Central memory CD8-positive, alpha-beta T cell (primary cell): ENCODE measurements at regions not wholly inside any gene's neighbourhood (a gene's known extent, or its start where the extent isn't known, plus 50 kb on each side); places are given as distances from the start of the nearest gene placed in this dataset.

ENCODE experiments used
- ATAC-seq: fragments of 150-1000 bp; cut with Tn5 transposase; replicated peaks from 2 replicates; pipeline ENCODE4 v1.10.0; 2022; ENCODE audit warnings: mild to moderate bottlenecking, moderate FRiP score, moderate number of reproducible peaks; ENCODE audit not compliant: poor library complexity, severe bottlenecking; ENCODE audit errors: extremely low read depth
- DNase-seq, 2 donors: peaks; one replicate each; pipeline ENCODE4 v3.0.0; 2021; ENCODE audit warnings: low spot score in 2 of 2
- H3K27ac Mint-ChIP-seq: one replicate; pipeline ENCODE4 v1.8.0; 2022; ENCODE audit warnings: low read depth, mild to moderate bottlenecking, moderate library complexity, mixed read lengths
- H3K27me3 Mint-ChIP-seq: one replicate; pipeline ENCODE4 v1.8.0; 2022; ENCODE audit warnings: mixed read lengths
- H3K36me3 Mint-ChIP-seq: one replicate; pipeline ENCODE4 v1.8.0; 2022; ENCODE audit warnings: mild to moderate bottlenecking, moderate library complexity, mixed read lengths; ENCODE audit not compliant: insufficient read depth
- H3K4me1 Mint-ChIP-seq: one replicate; pipeline ENCODE4 v1.8.0; 2022; ENCODE audit warnings: mixed read lengths
- H3K4me3 Mint-ChIP-seq: one replicate; pipeline ENCODE4 v1.8.0; 2022; ENCODE audit warnings: mild to moderate bottlenecking, moderate library complexity, mixed read lengths
- H3K9me3 Mint-ChIP-seq: one replicate; pipeline ENCODE4 v1.8.0; 2022; ENCODE audit warnings: mixed read lengths

DNA sequence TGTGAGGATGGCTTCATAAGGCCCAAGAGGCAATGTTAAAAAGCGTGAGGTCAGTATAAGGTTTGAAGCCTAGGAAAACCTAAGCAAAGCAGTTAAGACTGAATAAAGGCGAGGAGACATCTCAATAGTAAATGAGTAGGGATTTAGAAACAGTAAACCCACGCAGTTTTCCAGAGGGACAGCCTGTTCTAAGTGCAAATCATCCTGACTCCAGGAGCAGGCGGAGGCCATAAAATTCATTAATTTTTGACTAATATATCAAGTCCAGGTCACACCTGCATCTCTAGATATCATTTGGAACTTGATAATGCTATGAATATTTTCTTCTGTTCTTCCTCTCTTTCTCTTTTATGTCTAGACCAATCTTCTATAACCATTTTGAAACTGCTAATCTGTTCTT lies 597.0 kb upstream of the RGS18 start:
- Mint-ChIP-seq H3K27ac (no peak overlapping the region), H3K4me3 (no peak overlapping the region), H3K4me1 (no peaks in the 10 kb centered on the region), H3K36me3 (no peaks in the 10 kb centered on the region), H3K9me3 (peaks cover 17% of the 10 kb centered on the region), H3K27me3 (no peaks in the 10 kb centered on the region)
- no peak for ATAC-seq
- DNase-seq: no peak

DNA sequence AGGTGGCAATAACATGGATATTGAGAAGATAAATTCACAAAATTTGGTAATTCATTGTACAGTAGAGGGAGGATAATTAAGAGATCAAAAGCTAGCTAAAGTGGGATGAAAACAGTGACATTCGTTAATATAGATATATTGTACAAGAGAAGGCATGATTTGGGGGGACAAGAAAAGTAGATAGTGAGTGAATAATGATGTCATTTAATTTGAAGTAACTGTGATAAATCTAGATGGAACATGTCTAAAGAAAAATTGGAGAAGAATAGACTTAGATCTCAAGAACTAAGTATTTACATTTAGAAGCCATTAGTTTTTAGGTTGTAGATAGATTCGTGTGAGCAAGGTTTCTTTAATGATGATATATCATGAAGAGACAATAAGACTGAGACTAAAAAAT lies 594.0 kb upstream of the RGS18 start:
- no peak for ATAC-seq
- H3K36me3 Mint-ChIP-seq: no peaks in the 10 kb centered on the region
- H3K4me1 Mint-ChIP-seq: no peaks in the 10 kb centered on the region
- peaks cover 15% of the 10 kb centered on the region for H3K9me3 Mint-ChIP-seq
- no peak overlapping the region for H3K27ac Mint-ChIP-seq
- H3K4me3 Mint-ChIP-seq: no peak overlapping the region
- H3K27me3 Mint-ChIP-seq: no peaks in the 10 kb centered on the region
- no peak for DNase-seq

DNA sequence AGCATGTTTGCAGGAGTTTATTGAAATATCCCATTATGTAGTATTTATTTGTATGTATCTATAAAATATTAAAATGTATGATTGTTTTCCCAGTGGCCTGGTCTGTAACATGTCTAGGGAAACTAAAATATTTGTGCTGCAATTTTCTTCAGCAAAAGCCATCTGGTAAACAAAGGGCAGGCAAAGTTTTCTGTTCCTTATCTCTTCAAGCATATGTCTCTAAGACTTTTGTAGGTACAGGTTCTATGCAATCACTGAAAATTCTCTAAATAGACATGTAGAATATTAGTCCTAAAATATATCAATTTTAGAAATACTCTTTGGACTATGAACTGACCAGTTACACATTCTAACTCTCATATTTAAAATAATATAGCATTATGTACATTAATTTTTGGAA lies 585.8 kb upstream of the RGS18 start:
- DNase-seq (no peak), ATAC-seq (no peak)
- Mint-ChIP-seq H3K27me3 (no peaks in the 10 kb centered on the region), H3K27ac (no peak overlapping the region), H3K9me3 (peaks cover 24% of the 10 kb centered on the region), H3K4me1 (no peaks in the 10 kb centered on the region), H3K4me3 (no peak overlapping the region), H3K36me3 (no peaks in the 10 kb centered on the region)

DNA sequence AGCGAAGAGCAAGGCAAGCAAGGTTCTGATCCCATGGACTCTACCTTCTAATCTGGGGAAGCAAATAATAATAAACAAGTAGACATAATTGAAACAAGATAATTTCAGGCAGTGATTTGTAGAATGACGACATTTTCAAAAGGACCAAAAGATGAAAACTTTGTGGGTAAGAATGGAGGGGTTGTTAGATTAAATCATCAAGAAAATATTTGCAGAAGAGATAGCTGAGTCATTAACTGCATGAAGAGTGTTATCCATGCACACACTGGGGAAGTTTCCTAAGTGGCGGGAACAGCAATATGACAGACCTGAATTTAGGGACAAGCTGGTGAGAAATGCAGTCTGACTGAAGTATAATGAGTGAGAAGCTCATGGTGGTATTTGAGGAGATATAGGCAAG lies 583.1 kb upstream of the RGS18 start:
- Mint-ChIP-seq H3K27me3 (no peaks in the 10 kb centered on the region), H3K27ac (no peak overlapping the region), H3K36me3 (no peaks in the 10 kb centered on the region), H3K4me3 (no peak overlapping the region), H3K9me3 (peaks cover 35% of the 10 kb centered on the region), H3K4me1 (no peaks in the 10 kb centered on the region)
- DNase-seq (no peak), ATAC-seq (no peak)

- peaks cover 39% of the 10 kb centered on the region for H3K9me3 Mint-ChIP-seq
- ATAC-seq (no peak), DNase-seq (no peak)
- H3K27ac Mint-ChIP-seq: no peak overlapping the region
- no peaks in the 10 kb centered on the region for H3K27me3 Mint-ChIP-seq
- no peak overlapping the region for H3K4me3 Mint-ChIP-seq
- no peaks in the 10 kb centered on the region for H3K36me3 Mint-ChIP-seq
- no peaks in the 10 kb centered on the region for H3K4me1 Mint-ChIP-seq
Observed at GRCh38 chr1:191575746-191576145, 582.5 kb upstream of the RGS18 start.

- ATAC-seq (no peak), DNase-seq (no peak)
- Mint-ChIP-seq H3K27me3 (no peaks in the 10 kb centered on the region), H3K4me1 (no peaks in the 10 kb centered on the region), H3K36me3 (no peaks in the 10 kb centered on the region), H3K4me3 (no peak overlapping the region), H3K27ac (no peak overlapping the region), H3K9me3 (peaks cover 34% of the 10 kb centered on the region)
Observed at GRCh38 chr1:191577213-191577612, 581.0 kb upstream of the RGS18 start.

DNA sequence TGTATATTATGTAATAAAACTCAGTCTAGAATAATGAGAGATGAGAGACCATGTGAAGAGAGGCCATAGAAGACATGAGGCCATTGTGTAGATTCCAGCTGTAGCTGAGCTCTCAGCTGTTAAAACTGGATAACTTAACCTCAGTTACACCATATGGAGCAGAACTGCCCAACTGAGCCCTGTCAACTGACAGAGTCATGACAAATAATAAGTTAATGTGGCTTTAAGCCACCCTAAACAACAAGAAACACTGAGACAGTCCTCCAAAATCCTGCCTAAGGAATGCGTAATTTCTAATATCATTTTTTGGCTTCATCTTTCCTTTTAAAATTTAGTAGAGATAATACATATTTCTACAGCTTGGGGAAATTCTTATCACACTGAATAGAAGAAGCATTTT lies 580.0 kb upstream of the RGS18 start:
- peaks cover 36% of the 10 kb centered on the region for H3K9me3 Mint-ChIP-seq
- no peaks in the 10 kb centered on the region for H3K36me3 Mint-ChIP-seq
- H3K27me3 Mint-ChIP-seq: no peaks in the 10 kb centered on the region
- no peaks in the 10 kb centered on the region for H3K4me1 Mint-ChIP-seq
- DNase-seq: no peak
- ATAC-seq: no peak
- H3K4me3 Mint-ChIP-seq: no peak overlapping the region
- H3K27ac Mint-ChIP-seq: no peak overlapping the region

GRCh38 chr1:191579019-191579418 lies 579.2 kb upstream of the RGS18 start:
- no peak for ATAC-seq
- DNase-seq: no peak
- Mint-ChIP-seq H3K4me3 (no peak overlapping the region), H3K4me1 (no peaks in the 10 kb centered on the region), H3K9me3 (peaks cover 42% of the 10 kb centered on the region), H3K27ac (no peak overlapping the region), H3K36me3 (no peaks in the 10 kb centered on the region), H3K27me3 (no peaks in the 10 kb centered on the region)

GRCh38 chr1:191582169-191582568 lies 576.1 kb upstream of the RGS18 start:
- no peak for DNase-seq
- H3K27me3 Mint-ChIP-seq: no peaks in the 10 kb centered on the region
- no peak overlapping the region for H3K4me3 Mint-ChIP-seq
- H3K27ac Mint-ChIP-seq: no peak overlapping the region
- no peaks in the 10 kb centered on the region for H3K4me1 Mint-ChIP-seq
- ATAC-seq: no peak
- H3K9me3 Mint-ChIP-seq: peaks cover 41% of the 10 kb centered on the region
- H3K36me3 Mint-ChIP-seq: no peaks in the 10 kb centered on the region

DNA sequence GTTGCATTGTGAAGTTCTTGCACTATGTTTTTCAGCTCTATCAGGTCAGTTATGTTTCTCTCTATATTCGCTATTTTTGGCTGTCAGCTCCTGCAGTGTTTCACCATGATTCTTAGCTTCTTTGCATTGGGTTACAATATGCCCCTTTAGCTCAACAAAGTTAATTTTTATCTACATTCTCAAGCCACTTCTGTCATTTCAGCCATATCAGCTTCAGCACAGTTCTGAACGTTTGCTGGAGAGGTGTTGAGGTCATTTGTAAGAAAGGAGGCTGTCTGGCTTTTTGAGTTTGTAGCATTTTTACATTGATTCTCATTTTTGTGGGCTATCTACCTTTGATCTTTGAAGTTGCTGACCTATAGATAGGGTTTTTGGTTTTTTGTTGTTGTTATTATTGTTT lies 573.2 kb upstream of the RGS18 start:
- no peaks in the 10 kb centered on the region for H3K36me3 Mint-ChIP-seq
- ATAC-seq (no peak), DNase-seq (no peak)
- peaks cover 30% of the 10 kb centered on the region for H3K9me3 Mint-ChIP-seq
- no peak overlapping the region for H3K27ac Mint-ChIP-seq
- no peak overlapping the region for H3K4me3 Mint-ChIP-seq
- H3K27me3 Mint-ChIP-seq: no peaks in the 10 kb centered on the region
- no peaks in the 10 kb centered on the region for H3K4me1 Mint-ChIP-seq

DNA sequence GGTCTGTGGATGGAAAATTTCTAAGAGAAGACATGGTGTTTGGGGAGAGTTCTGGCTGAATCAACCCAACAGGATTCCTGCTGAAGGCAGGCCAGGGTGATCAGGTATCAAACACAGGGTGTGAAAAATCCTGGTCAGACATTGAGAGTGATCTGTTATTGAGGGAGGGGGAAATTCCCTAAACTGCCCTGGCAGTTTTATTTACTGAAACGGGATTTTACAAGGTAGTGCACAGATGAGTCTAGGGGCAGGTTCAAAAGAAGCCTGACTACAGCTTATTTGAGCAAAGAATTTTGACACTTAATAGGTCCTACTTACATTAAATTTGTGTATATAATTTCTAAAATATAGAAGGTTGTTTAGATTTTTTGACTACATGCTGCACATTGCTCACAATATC lies 569.4 kb upstream of the RGS18 start:
- Mint-ChIP-seq H3K27me3 (no peaks in the 10 kb centered on the region), H3K9me3 (peaks cover 23% of the 10 kb centered on the region), H3K27ac (no peak overlapping the region), H3K4me1 (no peaks in the 10 kb centered on the region), H3K4me3 (no peak overlapping the region), H3K36me3 (no peaks in the 10 kb centered on the region)
- ATAC-seq (no peak), DNase-seq (no peak)

GRCh38 chr1:191589536-191589935 lies 568.7 kb upstream of the RGS18 start:
- Mint-ChIP-seq H3K9me3 (peaks cover 19% of the 10 kb centered on the region), H3K4me1 (no peaks in the 10 kb centered on the region), H3K36me3 (no peaks in the 10 kb centered on the region), H3K27me3 (no peaks in the 10 kb centered on the region), H3K27ac (no peak overlapping the region), H3K4me3 (no peak overlapping the region)
- ATAC-seq (no peak), DNase-seq (no peak)

DNA sequence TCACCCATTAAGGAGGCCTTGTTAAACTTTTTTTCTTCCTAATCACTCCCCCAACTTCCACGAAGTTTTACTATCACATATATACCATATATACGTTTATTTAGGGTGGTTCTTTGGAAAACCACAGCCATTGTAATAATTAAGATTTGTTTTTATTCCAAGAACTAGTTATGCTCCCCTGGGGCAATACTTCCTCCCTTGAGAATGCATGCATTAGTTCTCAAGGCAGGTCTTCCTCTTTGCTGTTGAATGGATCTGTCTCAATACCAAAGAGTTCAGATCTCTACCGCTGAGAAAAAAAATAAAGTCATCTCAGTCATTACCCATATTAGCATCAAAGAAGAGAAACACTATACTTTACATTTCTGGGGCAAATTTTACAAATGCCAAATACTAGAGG lies 567.7 kb upstream of the RGS18 start:
- ATAC-seq: no peak
- H3K9me3 Mint-ChIP-seq: peaks cover 13% of the 10 kb centered on the region

DNA sequence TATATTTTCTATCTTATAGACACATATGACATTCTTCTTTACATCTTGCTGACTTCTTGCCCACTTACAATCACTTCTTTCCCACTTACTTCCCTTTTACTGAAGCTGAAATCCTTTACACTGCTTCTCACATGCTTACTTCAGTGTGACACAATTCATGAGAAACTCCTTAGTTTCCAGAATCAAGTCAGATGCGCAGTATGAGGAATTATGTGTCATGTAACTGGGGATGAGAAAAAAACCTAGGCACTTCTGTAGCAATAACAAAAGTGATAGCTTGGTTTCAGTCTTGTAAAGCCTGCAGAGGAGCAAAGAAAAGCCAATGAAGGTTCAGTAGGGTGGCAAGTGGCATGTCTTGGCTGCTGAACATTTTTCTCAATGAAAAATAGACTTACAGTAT lies 566.2 kb upstream of the RGS18 start:
- ATAC-seq: no peak
- H3K9me3 Mint-ChIP-seq: peaks cover 13% of the 10 kb centered on the region
- no peak for DNase-seq
- no peaks in the 10 kb centered on the region for H3K4me1 Mint-ChIP-seq
- no peaks in the 10 kb centered on the region for H3K36me3 Mint-ChIP-seq
- no peaks in the 10 kb centered on the region for H3K27me3 Mint-ChIP-seq
- H3K27ac Mint-ChIP-seq: no peak overlapping the region
- H3K4me3 Mint-ChIP-seq: no peak overlapping the region

More for the DNA sequence above, 567.7 kb upstream of the RGS18 start:
- no peak overlapping the region for H3K4me3 Mint-ChIP-seq
- H3K27me3 Mint-ChIP-seq: no peaks in the 10 kb centered on the region
- DNase-seq: no peak
- H3K27ac Mint-ChIP-seq: no peak overlapping the region
- H3K4me1 Mint-ChIP-seq: no peaks in the 10 kb centered on the region
- no peaks in the 10 kb centered on the region for H3K36me3 Mint-ChIP-seq
